HEK293T (cell line): ENCODE measurements at regions not wholly inside any gene's neighbourhood (a gene's known extent, or its start where the extent isn't known, plus 50 kb on each side); places are given as distances from the start of the nearest gene placed in this dataset.

Experiments used
- ARNT ChIP-seq: fragments of 450-650 bp; IDR thresholded peaks from 2 replicates; pipeline ENCODE4 v1.6.1; 2017; ENCODE audit warnings: mild to moderate bottlenecking
- BHLHE40 ChIP-seq: fragments of 450-650 bp; IDR thresholded peaks from 2 replicates; pipeline ENCODE4 v1.6.1; 2016; ENCODE audit warnings: mild to moderate bottlenecking, moderate library complexity, borderline replicate concordance
- CTBP1 ChIP-seq: fragments of 450-650 bp; IDR thresholded peaks from 2 replicates; pipeline ENCODE4 v1.6.1; 2016; ENCODE audit warnings: borderline replicate concordance
- ELF4 ChIP-seq: fragments of 450-650 bp; IDR thresholded peaks from 2 replicates; pipeline ENCODE4 v1.6.1; 2017; ENCODE audit warnings: antibody characterized with exemption
- FOXA1 ChIP-seq: fragments of 450-650 bp; IDR thresholded peaks from 2 replicates; pipeline ENCODE4 v1.6.1; 2016; ENCODE audit warnings: mild to moderate bottlenecking
- FOXK2 ChIP-seq: fragments of 450-650 bp; IDR thresholded peaks from 2 replicates; pipeline ENCODE4 v1.6.1; 2016; ENCODE audit warnings: mild to moderate bottlenecking
- FOXM1 ChIP-seq: fragments of 450-650 bp; IDR thresholded peaks from 2 replicates; pipeline ENCODE4 v1.6.1; 2017; ENCODE audit warnings: mild to moderate bottlenecking, borderline replicate concordance
- SP1 ChIP-seq: fragments of 450-650 bp; IDR thresholded peaks from 2 replicates; pipeline ENCODE4 v1.6.1; 2017
- SUZ12 ChIP-seq: fragments of 450-650 bp; IDR thresholded peaks from 2 replicates; pipeline ENCODE4 v1.6.1; 2016; ENCODE audit warnings: mild to moderate bottlenecking
- TARDBP ChIP-seq: fragments of 450-650 bp; IDR thresholded peaks from 2 replicates; pipeline ENCODE4 v1.6.1; 2016
- ZNF384 ChIP-seq: fragments of 450-650 bp; IDR thresholded peaks from 2 replicates; pipeline ENCODE4 v1.6.1; 2016

DNA sequence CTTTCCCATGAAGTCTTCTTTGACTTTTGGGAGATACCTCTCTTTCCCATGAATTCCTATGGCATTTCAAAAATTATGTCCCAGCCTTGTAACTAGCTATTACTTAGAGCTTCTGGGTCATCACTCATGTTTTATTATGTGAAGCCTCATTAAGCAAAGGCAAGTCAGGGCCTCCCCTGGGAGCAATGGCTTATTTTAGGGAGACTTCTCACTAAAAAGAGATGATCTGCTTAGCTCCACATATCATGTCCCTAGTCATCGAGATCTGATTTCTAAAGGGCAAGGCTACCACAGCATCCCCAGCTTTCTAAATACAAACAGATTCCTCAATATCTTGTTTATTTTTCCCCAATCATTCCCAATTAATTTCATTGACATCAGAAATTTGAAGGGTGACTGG is 154.0 kb upstream of the MANEA start:
- TF ChIP-seq SUZ12: no peak
- no peak for TF ChIP-seq TARDBP
- no peak for TF ChIP-seq ELF4
- no peak for TF ChIP-seq FOXA1
- TF ChIP-seq FOXK2: no peak
- no peak for TF ChIP-seq BHLHE40
- TF ChIP-seq ARNT: no peak
- TF ChIP-seq ZNF384: no peak
- no peak for TF ChIP-seq SP1
- no peak for TF ChIP-seq FOXM1
- no peak for TF ChIP-seq CTBP1
